ENCODE measurements at regions not wholly inside any gene's neighbourhood (a gene's known extent, or its start where the extent isn't known, plus 50 kb on each side); places are given as distances from the start of the nearest gene placed in this dataset.

GRCh38 chr11:110035357-110035756 lies 57.8 kb upstream of the ZC3H12C start:
- no peak for DNase-seq (ENCODE audit: low spot score)
- TF ChIP-seq CTCF (IDR thresholded peaks at IDR 0.05; ENCODE audit: extremely low read depth, missing control alignments): no peak

- TF ChIP-seq CTCF (IDR thresholded peaks at IDR 0.05; ENCODE audit: extremely low read depth, missing control alignments): no peak
- no peak for DNase-seq (ENCODE audit: low spot score)
Observed at GRCh38 chr11:110038201-110038600, 55.0 kb upstream of the ZC3H12C start.

All from GM20000 (cell line).